ENCODE measurements at regions not wholly inside any gene's neighbourhood (a gene's known extent, or its start where the extent isn't known, plus 50 kb on each side); places are given as distances from the start of the nearest gene placed in this dataset.

DNA sequence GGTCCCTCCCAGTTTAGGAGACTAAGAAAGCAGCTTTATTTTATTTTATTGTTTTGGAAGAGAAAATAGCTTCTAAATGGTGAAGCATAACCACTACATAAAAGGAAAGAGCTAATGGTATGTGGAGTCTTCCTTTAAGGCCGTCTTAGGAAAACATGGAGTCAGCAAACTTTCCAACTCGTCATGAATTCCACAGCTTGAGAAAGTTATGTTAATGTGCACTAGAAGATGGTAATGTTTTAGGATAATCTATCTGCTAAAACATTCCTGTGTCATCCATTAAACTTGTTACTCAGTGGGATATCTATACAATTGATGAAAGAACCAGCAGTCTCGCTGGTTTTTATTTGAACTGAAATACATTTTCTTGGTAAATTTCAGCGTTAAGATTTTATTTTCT is 448.4 kb upstream of the SEL1L start:
- H3K79me2 ChIP-seq (ENCODE audit: control insufficient read depth, insufficient read depth, low read length): no peaks in the 10 kb centered on the region

More for the DNA sequence above, 448.4 kb upstream of the SEL1L start:
- H3K27ac ChIP-seq (ENCODE audit: insufficient read depth, low read depth, low read length): no peak overlapping the region
- H3K36me3 ChIP-seq (ENCODE audit: control insufficient read depth in 2 of 2, extremely low read depth in 1 of 2, insufficient read depth in 2 of 2, low read length in 2 of 2): no peaks in the 10 kb centered on the region
- TF ChIP-seq GATA2 (IDR thresholded peaks at IDR 0.05; ENCODE audit: insufficient read depth, insufficient read length, low read depth, low read length) (no peak), FOS (IDR thresholded peaks at IDR 0.05; ENCODE audit: borderline replicate concordance, insufficient read depth, low read length) (no peak), EZH2 (IDR thresholded peaks at IDR 0.05; ENCODE audit: borderline replicate concordance, low read depth, low read length, severe bottlenecking) (no peak), JUN (IDR thresholded peaks at IDR 0.05; ENCODE audit: borderline replicate concordance, insufficient read depth, insufficient read length, low read depth) (no peak), MYC (IDR thresholded peaks at IDR 0.05; ENCODE audit: low read depth, low read length) (no peak), POLR2A (IDR thresholded peaks at IDR 0.05; ENCODE audit: low read depth, low read length) (no peak), POLR2AphosphoS5 (IDR thresholded peaks at IDR 0.05; ENCODE audit: insufficient read depth, low read depth, low read length) (no peak)
- TF ChIP-seq, protein P1, sequence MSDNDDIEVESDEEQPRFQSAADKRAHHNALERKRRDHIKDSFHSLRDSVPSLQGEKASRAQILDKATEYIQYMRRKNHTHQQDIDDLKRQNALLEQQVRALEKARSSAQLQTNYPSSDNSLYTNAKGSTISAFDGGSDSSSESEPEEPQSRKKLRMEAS (IDR thresholded peaks at IDR 0.05; ENCODE audit: insufficient read depth, insufficient read length): no peak
- TF ChIP-seq, protein P2, sequence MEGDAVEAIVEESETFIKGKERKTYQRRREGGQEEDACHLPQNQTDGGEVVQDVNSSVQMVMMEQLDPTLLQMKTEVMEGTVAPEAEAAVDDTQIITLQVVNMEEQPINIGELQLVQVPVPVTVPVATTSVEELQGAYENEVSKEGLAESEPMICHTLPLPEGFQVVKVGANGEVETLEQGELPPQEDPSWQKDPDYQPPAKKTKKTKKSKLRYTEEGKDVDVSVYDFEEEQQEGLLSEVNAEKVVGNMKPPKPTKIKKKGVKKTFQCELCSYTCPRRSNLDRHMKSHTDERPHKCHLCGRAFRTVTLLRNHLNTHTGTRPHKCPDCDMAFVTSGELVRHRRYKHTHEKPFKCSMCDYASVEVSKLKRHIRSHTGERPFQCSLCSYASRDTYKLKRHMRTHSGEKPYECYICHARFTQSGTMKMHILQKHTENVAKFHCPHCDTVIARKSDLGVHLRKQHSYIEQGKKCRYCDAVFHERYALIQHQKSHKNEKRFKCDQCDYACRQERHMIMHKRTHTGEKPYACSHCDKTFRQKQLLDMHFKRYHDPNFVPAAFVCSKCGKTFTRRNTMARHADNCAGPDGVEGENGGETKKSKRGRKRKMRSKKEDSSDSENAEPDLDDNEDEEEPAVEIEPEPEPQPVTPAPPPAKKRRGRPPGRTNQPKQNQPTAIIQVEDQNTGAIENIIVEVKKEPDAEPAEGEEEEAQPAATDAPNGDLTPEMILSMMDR (IDR thresholded peaks at IDR 0.05; ENCODE audit: extremely low read depth in 1 of 2, insufficient read depth in 1 of 2, low read depth in 1 of 2, low read length in 2 of 2): no peak
- H3K4me3 ChIP-seq (replicated peaks in 1 of 3; ENCODE audit: insufficient read depth in 1 of 3, low read depth in 1 of 3, low read length in 3 of 3): no peak overlapping the region
- H3K9me1 ChIP-seq (replicated peaks; ENCODE audit: control insufficient read depth, extremely low read depth, insufficient read depth, low read length): no peaks in the 10 kb centered on the region
- H3K9me3 ChIP-seq (replicated peaks; ENCODE audit: control insufficient read depth, insufficient read depth, low read length): no peaks in the 10 kb centered on the region
- BruUV-seq (replicated peaks): no TSS peak
- FAIRE-seq (no peak), DNase-seq (ENCODE audit: low read depth, low spot score) (no peak)
- H3K4me2 ChIP-seq (ENCODE audit: insufficient read depth, low read length): no peak overlapping the region
- intact Hi-C loops (cut with micrococcal nuclease) (no loop called here), dilution Hi-C loops (cut with MboI; ENCODE audit: extremely low pct_ligation_motif_present, low sequenced_read_pairs) (no loop called here)
- H3K27me3 ChIP-seq (ENCODE audit: control insufficient read depth in 2 of 2, insufficient read depth in 2 of 2, low read length in 2 of 2): no peaks in the 10 kb centered on the region
- CTCF ChIA-PET: no interaction called here
- H3K4me1 ChIP-seq (ENCODE audit: control insufficient read depth, extremely low read depth, insufficient read depth, low read length): no peaks in the 10 kb centered on the region
- H4K20me1 ChIP-seq (replicated peaks; ENCODE audit: control insufficient read depth, extremely low read depth, insufficient read depth, low read length): no peaks in the 10 kb centered on the region
- POLR2A ChIA-PET: no interaction called here
- no peak overlapping the region for H3K9ac ChIP-seq (replicated peaks; ENCODE audit: extremely low read depth, insufficient read depth, low read length)
- no peak overlapping the region for H2AFZ ChIP-seq (ENCODE audit: low read depth, low read length)
